Activated CD8-positive, alpha-beta T cell treated with anti-CD3 and anti-CD28 coated beads for 36 hours (primary cell): ENCODE measurements at regions not wholly inside any gene's neighbourhood (a gene's known extent, or its start where the extent isn't known, plus 50 kb on each side); places are given as distances from the start of the nearest gene placed in this dataset.

Experiments used
- ATAC-seq: fragments of 200-7000 bp; cut with Tn5 transposase; one replicate; pipeline ENCODE4 v1.10.0; 2021; ENCODE audit warnings: mild to moderate bottlenecking, moderate library complexity
- CTCF ChIA-PET: fragments of 350-600 bp; sonication (Branson Sonifier 250); formaldehyde crosslinking; loops from one replicate; lab custom pipeline; 2021; ENCODE audit warnings: antibody characterized with exemption; lab: Charles Lee
- POLR2A ChIA-PET: fragments of 350-600 bp; sonication (Branson Sonifier 250); formaldehyde crosslinking; loops from one replicate; lab custom pipeline; 2021; ENCODE audit warnings: antibody characterized with exemption; lab: Charles Lee
- DNase-seq: peaks from one replicate; pipeline ENCODE4 v3.0.0-alpha.2; 2020
- H3K27ac Mint-ChIP-seq: one replicate; pipeline ENCODE4 v1.8.0; 2021; ENCODE audit warnings: mild to moderate bottlenecking, mixed read lengths
- H3K27me3 Mint-ChIP-seq: one replicate; pipeline ENCODE4 v1.8.0; 2021; ENCODE audit warnings: mixed read lengths
- H3K36me3 Mint-ChIP-seq: one replicate; pipeline ENCODE4 v1.8.0; 2021; ENCODE audit warnings: low read depth, mixed read lengths
- H3K4me1 Mint-ChIP-seq: one replicate; pipeline ENCODE4 v1.8.0; 2021; ENCODE audit warnings: low read depth, mixed read lengths
- H3K4me3 Mint-ChIP-seq: one replicate; pipeline ENCODE4 v1.8.0; 2021; ENCODE audit warnings: mild to moderate bottlenecking, moderate library complexity, mixed read lengths
- H3K9me3 Mint-ChIP-seq: one replicate; pipeline ENCODE4 v1.8.0; 2021; ENCODE audit warnings: mixed read lengths
- CTCF ChIP-seq: fragments of 200-600 bp; IDR thresholded peaks from one replicate; pipeline ENCODE4 v1.8.0; 2022; ENCODE audit warnings: antibody characterized with exemption, mild to moderate bottlenecking
- intact Hi-C: fragments of 100-400 bp; cut with micrococcal nuclease; formaldehyde crosslinking; loops from one replicate; pipeline ENCODE4 v1.10.0; 2022

- TF ChIP-seq CTCF, result no peak
- Mint-ChIP-seq H3K27me3 (no peaks in the 10 kb centered on the region), H3K4me3 (no peak overlapping the region), H3K27ac (no peak overlapping the region), H3K9me3 (no peaks in the 10 kb centered on the region), H3K4me1 (no peaks in the 10 kb centered on the region), H3K36me3 (no peaks in the 10 kb centered on the region)
- intact Hi-C loops, result no loop called here
- DNase-seq (no peak), ATAC-seq (no peak)
- CTCF ChIA-PET, result no interaction called here
- POLR2A ChIA-PET, result no interaction called here
Measured at GRCh38 chr3:7964899-7965298, 536.7 kb upstream of the LMCD1 start.

- no peaks in the 10 kb centered on the region for H3K36me3 Mint-ChIP-seq
- TF ChIP-seq CTCF, result no peak
Measured at GRCh38 chr3:7973006-7973405, 528.6 kb upstream of the LMCD1 start.

GRCh38 chr3:7977245-7978086, 524.2 kb upstream of the LMCD1 start:
- H3K36me3 Mint-ChIP-seq, result no peaks in the 10 kb centered on the region
- no peaks in the 10 kb centered on the region for H3K9me3 Mint-ChIP-seq
- no peak for TF ChIP-seq CTCF
- DNase-seq (no peak), ATAC-seq (no peak)
- no peaks in the 10 kb centered on the region for H3K27me3 Mint-ChIP-seq
- ChIA-PET CTCF (no interaction called here), POLR2A (no interaction called here)
- H3K4me3 Mint-ChIP-seq, result no peak overlapping the region
- intact Hi-C loops, result no loop called here
- H3K4me1 Mint-ChIP-seq, result no peaks in the 10 kb centered on the region
- H3K27ac Mint-ChIP-seq, result no peak overlapping the region

More at GRCh38 chr3:7973006-7973405, 528.6 kb upstream of the LMCD1 start:
- Mint-ChIP-seq H3K27me3 (no peaks in the 10 kb centered on the region), H3K4me1 (no peaks in the 10 kb centered on the region), H3K4me3 (no peak overlapping the region), H3K27ac (no peak overlapping the region), H3K9me3 (no peaks in the 10 kb centered on the region)
- CTCF ChIA-PET, result no interaction called here
- DNase-seq (no peak), ATAC-seq (no peak)
- intact Hi-C loops, result no loop called here
- POLR2A ChIA-PET, result no interaction called here

DNA sequence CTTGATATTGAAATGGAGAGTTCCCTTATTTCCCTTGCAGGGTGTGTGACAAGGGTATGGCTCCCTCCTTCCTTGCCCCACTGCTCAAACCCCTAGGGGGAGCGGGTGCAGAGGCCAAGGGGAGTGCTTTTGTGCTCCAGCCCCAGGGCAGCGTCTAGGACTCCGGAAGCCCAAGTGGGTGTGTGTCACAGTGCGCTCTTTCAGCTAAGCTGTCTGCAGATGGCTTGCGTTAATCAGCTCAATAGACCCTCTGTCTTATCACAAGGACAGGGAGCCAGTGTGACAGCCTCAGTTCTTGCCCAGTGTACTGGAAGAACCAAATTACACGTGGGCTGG, 523.6 kb upstream of the LMCD1 start:
- no peak for ATAC-seq
- Mint-ChIP-seq H3K4me1 (no peaks in the 10 kb centered on the region), H3K27ac (no peak overlapping the region), H3K9me3 (no peaks in the 10 kb centered on the region), H3K36me3 (no peaks in the 10 kb centered on the region), H3K4me3 (no peak overlapping the region), H3K27me3 (no peaks in the 10 kb centered on the region)
- no peak for TF ChIP-seq CTCF
- intact Hi-C loops, result no loop called here
- DNase-seq, result no peak
- ChIA-PET CTCF (no interaction called here), POLR2A (no interaction called here)

DNA sequence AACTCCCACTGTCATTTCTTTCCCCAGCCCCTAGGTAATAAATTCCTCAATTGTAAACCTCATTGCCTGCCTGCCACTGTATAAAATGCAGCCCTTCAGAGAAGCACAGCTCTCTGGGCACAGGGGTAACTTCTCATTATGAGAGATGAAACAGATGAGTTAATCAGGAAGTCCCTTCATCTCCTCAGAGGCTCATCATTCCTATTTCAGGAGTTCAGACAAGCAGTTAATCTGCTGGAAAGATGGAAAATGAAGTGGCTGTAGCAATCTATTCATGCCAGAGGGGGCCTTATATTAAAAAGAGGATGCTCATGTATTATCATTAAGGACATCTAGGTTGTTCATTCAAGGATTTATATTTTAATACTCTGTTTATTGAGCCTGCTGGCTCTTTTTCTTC, 519.5 kb upstream of the LMCD1 start:
- ATAC-seq, result no peak
- ChIA-PET CTCF (no interaction called here), POLR2A (no interaction called here)
- no peak for DNase-seq
- no peak for TF ChIP-seq CTCF
- no peak overlapping the region for H3K27ac Mint-ChIP-seq
- H3K4me3 Mint-ChIP-seq, result no peak overlapping the region
- no peaks in the 10 kb centered on the region for H3K36me3 Mint-ChIP-seq
- intact Hi-C loops, result no loop called here
- H3K4me1 Mint-ChIP-seq, result no peaks in the 10 kb centered on the region
- H3K27me3 Mint-ChIP-seq, result no peaks in the 10 kb centered on the region
- no peaks in the 10 kb centered on the region for H3K9me3 Mint-ChIP-seq
